Tibial nerve (tissue), 4 donors: ENCODE measurements at regions not wholly inside any gene's neighbourhood (a gene's known extent, or its start where the extent isn't known, plus 50 kb on each side); places are given as distances from the start of the nearest gene placed in this dataset.
A peak's percentile ranks its signal among the peaks of the same experiment; 100 is the strongest.

Experiments
- DNase-seq, 2 donors: peaks; one replicate each; pipeline ENCODE4 v3.0.0-alpha.2; 2019; ENCODE audit warnings: low spot score in 2 of 2
- H3K27ac ChIP-seq, 4 donors: fragments of 200-600 bp; sonication (generic) in 3 of 4; one replicate each; pipeline ENCODE4 v1.5.1; 2017 to 2019; ENCODE audit warnings: mild to moderate bottlenecking in 1 of 4
- H3K27me3 ChIP-seq, 2 donors: fragments of 200-600 bp; sonication (generic) in 1 of 2; one replicate each; pipeline versions ENCODE4 v1.5.1 to v1.6.0; 2017 to 2019
- H3K36me3 ChIP-seq, 3 donors: fragments of 200-600 bp; sonication (generic); one replicate each; pipeline ENCODE4 v1.5.1; 2018 to 2019
- H3K4me1 ChIP-seq, 4 donors: fragments of 200-600 bp; sonication (generic) in 3 of 4; one replicate each; pipeline ENCODE4 v1.5.1; 2017 to 2019
- H3K4me3 ChIP-seq, 4 donors: fragments of 200-600 bp; sonication (generic) in 3 of 4; one replicate each; pipeline ENCODE4 v1.5.1; 2017 to 2019; ENCODE audit warnings: mild to moderate bottlenecking in 1 of 4, moderate library complexity in 1 of 4
- H3K9me3 ChIP-seq, 4 donors: fragments of 200-600 bp; sonication (generic) in 3 of 4; one replicate each; pipeline ENCODE4 v1.5.1; 2017 to 2019
- CTCF ChIP-seq, 5 experiments: fragments of 200-600 bp in 3 of 5; fragments of 450-650 bp in 2 of 5; sonication (generic) in 3 of 5; IDR thresholded peaks; one replicate each; pipeline ENCODE4 v1.5.1; 2016 to 2019; ENCODE audit warnings: antibody characterized with exemption in 5 of 5, mild to moderate bottlenecking in 3 of 5, moderate library complexity in 2 of 5
- EP300 ChIP-seq, 2 donors: sonication (generic); formaldehyde crosslinking; IDR thresholded peaks; one replicate each; pipeline ENCODE4 v1.6.1; 2017; ENCODE audit warnings: antibody characterized with exemption in 2 of 2, mild to moderate bottlenecking in 1 of 2
- POLR2A ChIP-seq, 2 donors: fragments of 450-650 bp; IDR thresholded peaks; one replicate each; pipeline ENCODE4 v1.6.1; 2017; ENCODE audit warnings: antibody characterized with exemption in 2 of 2, mild to moderate bottlenecking in 2 of 2, moderate library complexity in 2 of 2
- WGBS, 2 donors: methylation state at CpG; one replicate each; pipeline ENCODE4 v1.1.5; 2018; 5-methylcytosine and 5-hydroxymethylcytosine counted together

- Histone ChIP-seq H3K4me1 (no peaks in the 10 kb centered on the region), H3K4me3 (no peak overlapping the region), H3K9me3 (no peaks in the 10 kb centered on the region), H3K36me3 (no peaks in the 10 kb centered on the region), H3K27ac (no peak overlapping the region), H3K27me3 (no peaks in the 10 kb centered on the region)
- no peak for DNase-seq
- no peak for TF ChIP-seq POLR2A (IDR thresholded peaks at IDR 0.05)
- no peak for TF ChIP-seq CTCF (IDR thresholded peaks at IDR 0.05)
- TF ChIP-seq EP300 (IDR thresholded peaks at IDR 0.05): no peak
- WGBS, 2 donors: 85 to 87% methylated on average over 3 of the region's 3 CpGs
Measured at GRCh38 chr9:31700252-31701045, 684.0 kb upstream of the ACO1 start.

GRCh38 chr9:31702957-31703356 is 681.5 kb upstream of the ACO1 start:
- 79 to 87% methylated on average over 1 of the region's 1 CpG for WGBS, 2 donors
- TF ChIP-seq EP300 (IDR thresholded peaks at IDR 0.05): no peak
- TF ChIP-seq POLR2A (IDR thresholded peaks at IDR 0.05): no peak
- TF ChIP-seq CTCF (IDR thresholded peaks at IDR 0.05): no peak
- Histone ChIP-seq H3K4me3 (no peak overlapping the region), H3K9me3 (no peaks in the 10 kb centered on the region), H3K27ac (no peak overlapping the region), H3K36me3 (no peaks in the 10 kb centered on the region), H3K4me1 (no peaks in the 10 kb centered on the region), H3K27me3 (no peaks in the 10 kb centered on the region)
- DNase-seq: no peak

- Histone ChIP-seq H3K4me1 (peaks cover 0 to 6% (median 0%) of the 10 kb centered on the region in 4 donors), H3K9me3 (no peaks in the 10 kb centered on the region), H3K36me3 (no peaks in the 10 kb centered on the region), H3K4me3 (no peak overlapping the region), H3K27ac (no peak overlapping the region), H3K27me3 (no peaks in the 10 kb centered on the region)
- 43 to 47% methylated on average over 4 of the region's 4 CpGs for WGBS, 2 donors
- no peak for DNase-seq
- TF ChIP-seq EP300 (IDR thresholded peaks at IDR 0.05) (peak in 1 of 2 donors; percentile 8), CTCF (IDR thresholded peaks at IDR 0.05) (no peak), POLR2A (IDR thresholded peaks at IDR 0.05) (no peak)
Measured at GRCh38 chr9:31715250-31715649, 669.2 kb upstream of the ACO1 start.

- no peak overlapping the region for H3K4me3 ChIP-seq
- DNase-seq: no peak
- no peak for TF ChIP-seq CTCF (IDR thresholded peaks at IDR 0.05)
- no peak for TF ChIP-seq POLR2A (IDR thresholded peaks at IDR 0.05)
- no peak for TF ChIP-seq EP300 (IDR thresholded peaks at IDR 0.05)
- no peaks in the 10 kb centered on the region for H3K27me3 ChIP-seq
- no peaks in the 10 kb centered on the region for H3K9me3 ChIP-seq
- no peak overlapping the region for H3K27ac ChIP-seq
- WGBS, 2 donors: 62 to 67% methylated on average over 4 of the region's 4 CpGs
- H3K36me3 ChIP-seq: no peaks in the 10 kb centered on the region
- H3K4me1 ChIP-seq: peaks cover 0 to 12% (median 0%) of the 10 kb centered on the region in 4 donors
Measured at GRCh38 chr9:31719262-31719661, 665.2 kb upstream of the ACO1 start.

GRCh38 chr9:31730398-31730797 is 654.0 kb upstream of the ACO1 start:
- WGBS, 2 donors: 90 to 97% methylated on average over 6 of the region's 6 CpGs
- no peak for DNase-seq

More at GRCh38 chr9:31730398-31730797, 654.0 kb upstream of the ACO1 start:
- TF ChIP-seq EP300 (IDR thresholded peaks at IDR 0.05) (no peak), POLR2A (IDR thresholded peaks at IDR 0.05) (no peak), CTCF (IDR thresholded peaks at IDR 0.05) (no peak)
- Histone ChIP-seq H3K4me3 (no peak overlapping the region), H3K27ac (no peak overlapping the region), H3K36me3 (no peaks in the 10 kb centered on the region), H3K9me3 (no peaks in the 10 kb centered on the region), H3K4me1 (no peaks in the 10 kb centered on the region), H3K27me3 (no peaks in the 10 kb centered on the region)
